Neural cell (in vitro differentiated cells): ENCODE measurements at regions not wholly inside any gene's neighbourhood (a gene's known extent, or its start where the extent isn't known, plus 50 kb on each side); places are given as distances from the start of the nearest gene placed in this dataset.

ENCODE experiments used
- H2AFZ ChIP-seq: fragments of 200-600, 300-800 bp; sonication (generic), shearing (Covaris generic); 2 replicates; pipeline ENCODE4 v1.6.0; 2014; ENCODE audit warnings: low read depth, mild to moderate bottlenecking, antibody characterized with exemption, low read length, moderate library complexity
- H3F3A ChIP-seq: fragments of 200-600 bp; shearing (Covaris generic); 2 replicates; pipeline ENCODE4 v1.6.1; 2016; ENCODE audit warnings: mild to moderate bottlenecking, moderate library complexity, mixed read lengths, antibody characterized with exemption, low read length; ENCODE audit not compliant: insufficient read depth, poor library complexity, severe bottlenecking
- H3K27ac ChIP-seq: fragments of 200-600, 300-800 bp; sonication (generic), shearing (Covaris generic); 2 replicates; pipeline ENCODE4 v1.5.1; 2014; ENCODE audit warnings: mild to moderate bottlenecking, low read length, moderate library complexity
- H3K27me3 ChIP-seq: fragments of 300-800, 200-600 bp; sonication (generic), shearing (Covaris generic); 2 replicates; pipeline ENCODE4 v1.6.0; 2014; ENCODE audit warnings: mild to moderate bottlenecking, low read depth, low read length, moderate library complexity; ENCODE audit not compliant: insufficient read depth
- H3K36me3 ChIP-seq: fragments of 300-800, 200-600 bp; sonication (generic), shearing (Covaris generic); 2 replicates; pipeline ENCODE4 v1.5.1; 2014; ENCODE audit warnings: mild to moderate bottlenecking, antibody characterized with exemption, low read length, moderate library complexity; ENCODE audit not compliant: insufficient read depth
- H3K4me2 ChIP-seq: fragments of 300-800, 200-600 bp; sonication (generic), shearing (Covaris generic); 2 replicates; pipeline ENCODE4 v1.6.0; 2014; ENCODE audit warnings: mild to moderate bottlenecking, low read length
- H3K4me3 ChIP-seq: fragments of 300-800, 200-600 bp; sonication (generic), shearing (Covaris generic); 2 replicates; pipeline ENCODE4 v1.5.1; 2014; ENCODE audit warnings: mild to moderate bottlenecking, low read length, moderate library complexity
- H3K79me2 ChIP-seq: fragments of 200-600 bp; shearing (Covaris generic); replicated peaks from 2 replicates; pipeline ENCODE4 v1.6.0; 2014; ENCODE audit warnings: mild to moderate bottlenecking, low read length, moderate library complexity; ENCODE audit not compliant: insufficient read depth
- H3K9ac ChIP-seq: fragments of 300-800, 200-600 bp; sonication (generic), shearing (Covaris generic); 2 replicates; pipeline ENCODE4 v1.6.1; 2016; ENCODE audit warnings: mild to moderate bottlenecking, low read length, mixed read lengths
- H3K9me2 ChIP-seq: fragments of 200-600 bp; shearing (Covaris generic); 2 replicates; pipeline ENCODE4 v1.6.1; 2016; ENCODE audit warnings: mild to moderate bottlenecking, low read length, mixed read lengths; ENCODE audit not compliant: insufficient read depth
- H3K9me3 ChIP-seq: fragments of 200-600, 300-800 bp; sonication (generic), shearing (Covaris generic); 2 replicates; pipeline ENCODE4 v1.6.1; 2016; ENCODE audit warnings: mild to moderate bottlenecking, mixed run types, low read length, moderate library complexity, mixed read lengths
- H4K20me1 ChIP-seq: fragments of 200-600 bp; shearing (Covaris generic); 2 replicates; pipeline ENCODE4 v1.6.1; 2016; ENCODE audit warnings: mild to moderate bottlenecking, mixed run types; ENCODE audit not compliant: insufficient read depth
- CTCF ChIP-seq: fragments of 450-650 bp; IDR thresholded peaks from 2 replicates; pipeline ENCODE4 v1.5.1; 2014; ENCODE audit warnings: antibody characterized with exemption, mild to moderate bottlenecking, moderate library complexity; ENCODE audit not compliant: poor library complexity, severe bottlenecking
- EP300 ChIP-seq: fragments of 450-650 bp; conservative IDR thresholded peaks from 2 replicates; pipeline ENCODE4 v1.6.1; 2014; ENCODE audit warnings: antibody characterized with exemption, mild to moderate bottlenecking, moderate library complexity; ENCODE audit not compliant: poor library complexity, severe bottlenecking
- EZH2 ChIP-seq: fragments of 200-600, 300-800 bp; shearing (Covaris generic), sonication (generic); IDR thresholded peaks from 2 replicates; pipeline ENCODE4 v1.6.1; 2014; ENCODE audit warnings: antibody characterized with exemption, low read length, borderline replicate concordance, mild to moderate bottlenecking; ENCODE audit not compliant: insufficient read depth, poor library complexity, severe bottlenecking
- MXI1 ChIP-seq: fragments of 450-650 bp; conservative IDR thresholded peaks from 2 replicates; pipeline ENCODE4 v1.6.1; 2014; ENCODE audit warnings: antibody characterized with exemption, mild to moderate bottlenecking; ENCODE audit not compliant: poor library complexity, severe bottlenecking
- POLR2AphosphoS5 ChIP-seq: IDR thresholded peaks from 2 replicates; pipeline ENCODE4 v1.6.1; 2012
- RAD21 ChIP-seq: fragments of 450-650 bp; conservative IDR thresholded peaks from 2 replicates; pipeline ENCODE4 v1.6.1; 2014; ENCODE audit warnings: antibody characterized with exemption, mild to moderate bottlenecking, moderate library complexity
- SMC3 ChIP-seq: fragments of 450-650 bp; conservative IDR thresholded peaks from 2 replicates; pipeline ENCODE4 v1.6.1; 2014; ENCODE audit warnings: antibody characterized with exemption, mild to moderate bottlenecking, moderate library complexity; ENCODE audit not compliant: poor library complexity
- TAF1 ChIP-seq: IDR thresholded peaks from 2 replicates; pipeline ENCODE4 v1.6.1; 2012; ENCODE audit warnings: low read depth
- TF ChIP-seq, protein P1 (sequence below): IDR thresholded peaks from 2 replicates; pipeline ENCODE4 v1.6.1; 2012; ENCODE audit warnings: borderline replicate concordance

- Histone ChIP-seq H3K4me2 (no peak overlapping the region), H3K4me3 (no peak overlapping the region), H3K79me2 (no peaks in the 10 kb centered on the region), H3K9ac (no peak overlapping the region), H3K27me3 (no peaks in the 10 kb centered on the region), H3F3A (no peaks in the 10 kb centered on the region), H3K36me3 (no peaks in the 10 kb centered on the region), H2AFZ (no peak overlapping the region), H4K20me1 (no peaks in the 10 kb centered on the region), H3K9me2 (no peaks in the 10 kb centered on the region), H3K27ac (no peak overlapping the region), H3K9me3 (no peaks in the 10 kb centered on the region)
- TF ChIP-seq CTCF: no peak
- TF ChIP-seq RAD21: no peak
- no peak for TF ChIP-seq TAF1
- TF ChIP-seq, protein P1, sequence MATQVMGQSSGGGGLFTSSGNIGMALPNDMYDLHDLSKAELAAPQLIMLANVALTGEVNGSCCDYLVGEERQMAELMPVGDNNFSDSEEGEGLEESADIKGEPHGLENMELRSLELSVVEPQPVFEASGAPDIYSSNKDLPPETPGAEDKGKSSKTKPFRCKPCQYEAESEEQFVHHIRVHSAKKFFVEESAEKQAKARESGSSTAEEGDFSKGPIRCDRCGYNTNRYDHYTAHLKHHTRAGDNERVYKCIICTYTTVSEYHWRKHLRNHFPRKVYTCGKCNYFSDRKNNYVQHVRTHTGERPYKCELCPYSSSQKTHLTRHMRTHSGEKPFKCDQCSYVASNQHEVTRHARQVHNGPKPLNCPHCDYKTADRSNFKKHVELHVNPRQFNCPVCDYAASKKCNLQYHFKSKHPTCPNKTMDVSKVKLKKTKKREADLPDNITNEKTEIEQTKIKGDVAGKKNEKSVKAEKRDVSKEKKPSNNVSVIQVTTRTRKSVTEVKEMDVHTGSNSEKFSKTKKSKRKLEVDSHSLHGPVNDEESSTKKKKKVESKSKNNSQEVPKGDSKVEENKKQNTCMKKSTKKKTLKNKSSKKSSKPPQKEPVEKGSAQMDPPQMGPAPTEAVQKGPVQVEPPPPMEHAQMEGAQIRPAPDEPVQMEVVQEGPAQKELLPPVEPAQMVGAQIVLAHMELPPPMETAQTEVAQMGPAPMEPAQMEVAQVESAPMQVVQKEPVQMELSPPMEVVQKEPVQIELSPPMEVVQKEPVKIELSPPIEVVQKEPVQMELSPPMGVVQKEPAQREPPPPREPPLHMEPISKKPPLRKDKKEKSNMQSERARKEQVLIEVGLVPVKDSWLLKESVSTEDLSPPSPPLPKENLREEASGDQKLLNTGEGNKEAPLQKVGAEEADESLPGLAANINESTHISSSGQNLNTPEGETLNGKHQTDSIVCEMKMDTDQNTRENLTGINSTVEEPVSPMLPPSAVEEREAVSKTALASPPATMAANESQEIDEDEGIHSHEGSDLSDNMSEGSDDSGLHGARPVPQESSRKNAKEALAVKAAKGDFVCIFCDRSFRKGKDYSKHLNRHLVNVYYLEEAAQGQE: no peak
- TF ChIP-seq MXI1: no peak
- no peak for TF ChIP-seq SMC3
- TF ChIP-seq POLR2AphosphoS5: no peak
- no peak for TF ChIP-seq EP300
- no peak for TF ChIP-seq EZH2
Measured at GRCh38 chr2:221997683-221998082, 301.1 kb downstream of the PAX3 start.

GRCh38 chr2:221997100-221997499 is 301.7 kb downstream of the PAX3 start:
- Histone ChIP-seq H3K4me2 (no peak overlapping the region), H3K9me3 (no peaks in the 10 kb centered on the region), H3K27me3 (no peaks in the 10 kb centered on the region), H3K9me2 (no peaks in the 10 kb centered on the region), H3K27ac (no peak overlapping the region), H3K4me3 (no peak overlapping the region), H3K36me3 (no peaks in the 10 kb centered on the region), H3F3A (no peaks in the 10 kb centered on the region), H3K79me2 (no peaks in the 10 kb centered on the region), H4K20me1 (no peaks in the 10 kb centered on the region), H3K9ac (no peak overlapping the region), H2AFZ (no peak overlapping the region)
- TF ChIP-seq SMC3 (no peak), CTCF (no peak), EZH2 (no peak), TAF1 (no peak), RAD21 (no peak), MXI1 (no peak), EP300 (no peak), POLR2AphosphoS5 (no peak)
- TF ChIP-seq, protein P1: no peak
